ENCODE measurements at regions not wholly inside any gene's neighbourhood (a gene's known extent, or its start where the extent isn't known, plus 50 kb on each side); places are given as distances from the start of the nearest gene placed in this dataset.
"Not testable (repeated sequence)": the region's sequence is repeated elsewhere in the genome, so short reads cannot be mapped to it uniquely, and the experiment has no call there.

- TF ChIP-seq REST (IDR thresholded peaks at IDR 0.05): no peak
- no peak for TF ChIP-seq RXRA (IDR thresholded peaks at IDR 0.05)
These were observed 81.2 kb upstream of the PRR5 start (continued) for GRCh38 chr22:44620841-44621257.

GRCh38 chr22:44620129-44620840 lies 81.7 kb upstream of the PRR5 start:
- H3K27ac ChIP-seq (ENCODE audit: low read depth in 1 of 2, low read length in 2 of 2): no peak overlapping the region
- WGBS: 11% methylated on average over 48 of the region's 48 CpGs
- DNase-seq (ENCODE audit: low spot score): peak; percentile 54
- H3K9ac ChIP-seq (ENCODE audit: low read depth in 1 of 2, low read length in 2 of 2): no peak overlapping the region
- H3K4me1 ChIP-seq (ENCODE audit: control insufficient read depth in 4 of 4, insufficient read depth in 4 of 4, low read length in 3 of 4): peaks cover 0 to 4% (median 0%) of the 10 kb centered on the region in 4 donors
- no peaks in the 10 kb centered on the region for H3K27me3 ChIP-seq (ENCODE audit: control insufficient read depth in 4 of 4, insufficient read depth in 4 of 4, low read length in 3 of 4)
- H3K9me3 ChIP-seq (ENCODE audit: control insufficient read depth in 4 of 4, low read length in 3 of 4): no peaks in the 10 kb centered on the region
- H3K4me3 ChIP-seq (ENCODE audit: low read depth in 1 of 3, low read length in 3 of 3): no peak overlapping the region
- no peaks in the 10 kb centered on the region for H3K36me3 ChIP-seq (ENCODE audit: control insufficient read depth in 4 of 4, insufficient read depth in 3 of 4, low read depth in 1 of 4, low read length in 3 of 4)
- TF ChIP-seq CTCF (IDR thresholded peaks at IDR 0.05; ENCODE audit: low read depth, low read length, missing input control) (no peak), RAD21 (IDR thresholded peaks at IDR 0.05) (no peak), NR2F2 (IDR thresholded peaks at IDR 0.05) (peak; percentile 93), ZBTB33 (IDR thresholded peaks at IDR 0.05) (no peak), RXRA (IDR thresholded peaks at IDR 0.05) (peak in 1 of 2 donors; percentile 33), SP1 (IDR thresholded peaks at IDR 0.05) (peak; percentile 40), TAF1 (conservative IDR thresholded peaks at IDR 0.05) (no peak)

GRCh38 chr22:44619560-44620128 lies 82.4 kb upstream of the PRR5 start:
- not testable (repeated sequence) for H3K27ac ChIP-seq (ENCODE audit: low read depth in 1 of 2, low read length in 2 of 2); H3K9ac ChIP-seq (ENCODE audit: low read depth in 1 of 2, low read length in 2 of 2); H3K27me3 ChIP-seq (ENCODE audit: control insufficient read depth in 4 of 4, insufficient read depth in 4 of 4, low read length in 3 of 4); DNase-seq (ENCODE audit: low spot score); H3K4me1 ChIP-seq (ENCODE audit: control insufficient read depth in 4 of 4, insufficient read depth in 4 of 4, low read length in 3 of 4); H3K36me3 ChIP-seq (ENCODE audit: control insufficient read depth in 4 of 4, insufficient read depth in 3 of 4, low read depth in 1 of 4, low read length in 3 of 4); H3K9me3 ChIP-seq (ENCODE audit: control insufficient read depth in 4 of 4, low read length in 3 of 4); H3K4me3 ChIP-seq (ENCODE audit: low read depth in 1 of 3, low read length in 3 of 3)
- 73% methylated on average over 16 of the region's 16 CpGs for WGBS

GRCh38 chr22:44618910-44619309 lies 83.1 kb upstream of the PRR5 start:
- H3K4me1 ChIP-seq (ENCODE audit: control insufficient read depth in 4 of 4, insufficient read depth in 4 of 4, low read length in 3 of 4); H3K4me3 ChIP-seq (ENCODE audit: low read depth in 1 of 3, low read length in 3 of 3); DNase-seq (ENCODE audit: low spot score); H3K9ac ChIP-seq (ENCODE audit: low read depth in 1 of 2, low read length in 2 of 2); H3K27ac ChIP-seq (ENCODE audit: low read depth in 1 of 2, low read length in 2 of 2); H3K36me3 ChIP-seq (ENCODE audit: control insufficient read depth in 4 of 4, insufficient read depth in 3 of 4, low read depth in 1 of 4, low read length in 3 of 4); H3K9me3 ChIP-seq (ENCODE audit: control insufficient read depth in 4 of 4, low read length in 3 of 4); H3K27me3 ChIP-seq (ENCODE audit: control insufficient read depth in 4 of 4, insufficient read depth in 4 of 4, low read length in 3 of 4): not testable (repeated sequence)
- WGBS: 93% methylated on average over 6 of the region's 6 CpGs

All from liver (tissue), 8 donors.